Activated CD8-positive, alpha-beta memory T cell treated with anti-CD3 and anti-CD28 coated beads for 4 hours (primary cell): ENCODE measurements at regions not wholly inside any gene's neighbourhood (a gene's known extent, or its start where the extent isn't known, plus 50 kb on each side); places are given as distances from the start of the nearest gene placed in this dataset.
"Not testable (repeated sequence)": the region's sequence is repeated elsewhere in the genome, so short reads cannot be mapped to it uniquely, and the experiment has no call there.

Experiments
- DNase-seq, 2 donors: peaks; one replicate each; pipeline ENCODE4 v3.0.0-alpha.2; 2020; ENCODE audit warnings: low read depth in 2 of 2

DNA sequence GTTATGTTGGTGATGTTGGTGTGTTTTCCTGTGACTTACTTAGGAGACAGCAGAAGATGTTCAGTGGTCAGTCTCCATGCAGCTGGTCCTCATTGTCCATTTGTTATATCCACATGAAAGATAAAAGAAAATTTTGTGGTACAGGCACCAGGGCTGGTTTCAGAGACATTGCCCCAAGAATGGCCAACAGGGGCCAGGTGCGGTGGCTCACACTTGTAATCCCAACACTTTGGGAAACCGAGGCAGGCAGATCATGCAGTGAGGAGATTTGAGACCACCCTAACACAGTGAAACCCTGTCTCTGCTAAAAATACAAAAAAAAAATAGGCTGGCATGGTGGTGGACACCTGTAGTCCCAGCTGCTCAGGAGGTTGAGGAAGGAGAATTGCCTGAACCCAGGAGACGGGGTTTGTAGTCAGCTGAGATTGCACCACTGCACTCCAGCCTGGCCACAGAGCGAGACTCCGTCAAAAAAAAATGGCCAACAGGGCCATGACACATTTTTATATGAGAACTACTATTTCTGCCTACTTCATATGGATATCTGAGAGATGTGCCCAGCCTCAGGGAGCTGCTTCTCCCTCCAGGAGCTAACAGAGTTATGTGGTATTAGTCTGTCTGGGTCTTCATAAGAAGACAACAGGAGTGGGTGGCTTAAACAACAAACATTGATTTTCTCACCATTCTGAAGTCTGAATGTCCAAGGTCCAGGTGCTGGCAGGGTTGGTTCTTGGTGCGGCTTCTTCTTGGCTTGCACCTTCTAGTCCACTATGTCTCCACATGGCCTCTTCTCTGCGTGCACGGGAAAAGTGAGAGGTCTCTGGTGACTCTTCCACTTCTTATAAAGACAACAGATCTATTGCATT lies 821.7 kb downstream of the TMEM121 start:
- DNase-seq = no peak

DNA sequence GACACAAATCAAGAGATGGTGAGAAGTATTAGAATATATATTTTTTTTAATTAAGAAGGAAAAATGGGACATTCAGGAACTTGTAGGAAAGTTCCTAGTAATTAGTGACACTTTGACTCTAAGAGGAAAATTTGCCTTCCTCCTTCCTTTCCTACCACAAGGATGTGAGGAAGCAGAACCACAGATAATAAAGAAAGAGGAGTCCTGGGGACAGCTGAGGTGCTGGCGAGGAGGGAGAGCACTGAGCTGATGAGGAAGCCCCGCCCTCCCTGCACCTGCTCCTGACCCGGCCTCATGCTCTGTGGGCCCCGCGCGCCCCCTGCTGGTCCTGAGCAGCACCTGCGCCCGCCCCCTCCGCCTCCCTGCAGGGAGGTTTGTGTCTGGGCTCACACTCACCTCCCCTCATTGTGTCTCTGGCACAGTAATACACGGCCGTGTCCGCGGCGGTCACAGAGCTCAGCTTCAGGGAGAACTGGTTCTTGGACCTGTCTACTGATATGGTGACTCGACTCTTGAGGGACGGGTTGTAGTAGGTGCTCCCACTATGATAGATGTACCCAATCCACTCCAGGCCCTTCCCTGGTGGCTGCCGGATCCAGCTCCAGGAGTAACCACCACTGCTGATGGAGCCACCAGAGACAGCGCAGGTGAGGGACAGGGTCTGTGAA lies 822.6 kb downstream of the TMEM121 start:
- peak; percentile 23 to 82 for DNase-seq

GRCh38 chr14:106349678-106350457 lies 823.5 kb downstream of the TMEM121 start:
- not testable (repeated sequence) for DNase-seq

GRCh38 chr14:106355007-106355791 lies 828.8 kb downstream of the TMEM121 start:
- not testable (repeated sequence) for DNase-seq

DNA sequence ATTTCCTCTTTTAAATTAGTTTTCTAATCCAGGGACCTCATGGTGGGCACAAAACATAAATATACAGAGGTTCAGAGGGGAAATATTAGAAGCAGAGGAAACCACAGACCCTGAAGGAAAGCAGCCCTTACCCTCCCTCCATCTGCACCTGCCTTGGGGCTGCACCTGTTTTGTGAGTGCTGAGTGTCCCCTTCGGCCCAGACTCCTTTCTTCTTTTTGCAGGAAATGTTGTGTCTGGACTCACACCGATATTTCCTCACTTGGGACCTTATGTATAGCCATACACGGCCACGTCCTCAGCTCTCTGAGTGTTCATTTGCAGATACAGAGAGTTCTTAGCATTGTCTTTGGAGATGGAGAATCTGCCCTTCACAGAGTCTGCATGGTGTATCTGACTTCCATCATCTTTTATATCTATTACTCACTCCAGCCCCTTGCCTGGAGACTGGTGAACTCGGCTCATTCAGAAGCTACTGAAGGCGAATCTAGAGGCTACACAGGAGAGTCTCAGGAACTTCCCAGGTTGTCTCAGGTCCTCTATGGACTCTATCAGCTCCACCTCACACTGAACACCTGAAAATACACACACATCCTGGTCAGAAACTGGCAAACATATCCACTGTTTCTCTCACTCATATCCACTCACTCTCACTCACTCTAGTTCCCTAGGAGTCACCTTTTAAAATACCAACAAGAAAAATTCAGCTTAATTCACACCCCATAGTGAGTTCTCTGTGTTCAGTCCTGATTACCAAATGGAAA lies 829.7 kb downstream of the TMEM121 start:
- DNase-seq = not testable (repeated sequence)

- not testable (repeated sequence) for DNase-seq
These were observed 830.2 kb downstream of the TMEM121 start for GRCh38 chr14:106356643-106356930.

GRCh38 chr14:106359157-106359887 lies 832.9 kb downstream of the TMEM121 start:
- not testable (repeated sequence) for DNase-seq

DNA sequence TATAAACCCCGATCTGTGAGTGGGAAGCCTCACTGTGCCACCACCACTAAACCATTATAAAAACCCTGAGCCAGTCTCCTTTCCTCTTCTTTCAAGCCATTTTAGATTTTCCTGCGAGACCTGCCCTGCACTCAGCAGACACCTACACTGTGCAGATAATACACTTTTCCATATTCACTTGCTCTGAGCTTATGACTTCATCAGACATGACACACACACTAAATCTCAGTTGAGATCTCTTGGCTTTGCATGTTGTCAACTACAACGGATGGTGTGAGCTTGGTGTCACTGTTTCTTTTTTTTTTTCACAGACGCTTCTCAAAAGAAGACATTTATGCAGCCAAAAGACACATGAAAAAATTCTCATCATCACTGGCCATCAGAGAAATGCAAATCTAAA lies 839.0 kb downstream of the TMEM121 start:
- DNase-seq = not testable (repeated sequence)

GRCh38 chr14:106365894-106366293 lies 839.5 kb downstream of the TMEM121 start:
- not testable (repeated sequence) for DNase-seq

GRCh38 chr14:106366971-106367370 lies 840.6 kb downstream of the TMEM121 start:
- DNase-seq = not testable (repeated sequence)

DNA sequence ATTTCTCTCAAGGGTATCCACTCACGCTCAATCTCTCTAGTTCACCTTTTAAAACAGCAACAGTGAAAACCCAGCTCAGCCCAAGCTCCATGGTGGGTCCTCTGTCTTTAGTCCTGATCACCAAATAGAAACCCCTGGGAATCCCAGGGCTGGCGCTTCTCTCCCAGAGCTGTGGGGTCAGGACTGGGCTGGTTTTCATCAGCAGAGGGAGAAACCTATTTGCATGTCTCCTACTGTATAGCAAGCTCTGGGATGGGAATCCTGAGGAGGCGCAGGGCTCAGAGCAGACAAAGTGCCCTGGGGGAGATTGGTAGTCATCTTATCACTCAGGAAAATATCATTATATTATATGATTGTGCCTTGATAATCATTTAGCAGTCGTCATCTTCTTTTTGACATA lies 843.1 kb downstream of the TMEM121 start:
- not testable (repeated sequence) for DNase-seq

GRCh38 chr14:106372870-106373652 lies 846.7 kb downstream of the TMEM121 start:
- DNase-seq = peak; percentile 39 to 51

- DNase-seq = not testable (repeated sequence)
These were observed 847.3 kb downstream of the TMEM121 start for GRCh38 chr14:106373653-106374110.

DNA sequence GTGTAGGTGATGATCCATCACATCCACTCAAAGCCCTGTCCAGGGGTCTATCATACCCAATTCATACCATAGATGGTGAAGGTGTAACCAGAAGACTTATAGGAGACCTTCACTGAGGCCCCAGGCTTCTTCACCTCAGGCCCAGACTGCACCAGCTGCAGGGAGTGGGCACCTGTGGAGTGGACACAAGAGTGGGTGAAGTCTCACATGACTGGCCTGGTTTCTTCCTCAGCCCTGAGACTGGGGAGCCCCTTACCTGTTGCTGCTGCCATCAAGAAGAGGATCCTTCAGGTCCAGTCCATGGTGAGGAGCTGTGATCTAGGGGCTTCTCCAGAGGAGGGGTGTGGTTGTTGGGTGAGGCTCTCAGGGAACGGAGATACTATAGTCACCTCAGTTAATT lies 851.0 kb downstream of the TMEM121 start:
- no peak for DNase-seq

DNA sequence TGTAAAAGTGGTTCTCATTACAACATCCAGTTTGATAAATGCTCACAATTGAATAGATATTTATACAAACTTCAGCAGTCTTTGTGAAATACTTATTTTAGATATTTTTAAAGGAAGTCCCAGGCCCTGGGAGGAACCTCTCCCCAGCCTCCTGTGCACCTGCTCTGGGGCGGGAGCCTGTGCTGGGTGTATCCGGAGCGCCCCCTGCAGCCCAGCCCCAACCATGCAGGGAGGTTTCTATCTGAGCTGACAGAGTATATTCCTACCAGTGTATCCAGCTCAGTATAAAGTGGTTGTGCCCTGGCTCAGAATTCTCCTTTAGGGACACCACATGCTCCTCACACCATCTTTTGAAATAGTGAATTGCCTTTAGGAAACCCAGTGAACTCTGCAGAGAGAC lies 851.8 kb downstream of the TMEM121 start:
- no peak for DNase-seq

DNA sequence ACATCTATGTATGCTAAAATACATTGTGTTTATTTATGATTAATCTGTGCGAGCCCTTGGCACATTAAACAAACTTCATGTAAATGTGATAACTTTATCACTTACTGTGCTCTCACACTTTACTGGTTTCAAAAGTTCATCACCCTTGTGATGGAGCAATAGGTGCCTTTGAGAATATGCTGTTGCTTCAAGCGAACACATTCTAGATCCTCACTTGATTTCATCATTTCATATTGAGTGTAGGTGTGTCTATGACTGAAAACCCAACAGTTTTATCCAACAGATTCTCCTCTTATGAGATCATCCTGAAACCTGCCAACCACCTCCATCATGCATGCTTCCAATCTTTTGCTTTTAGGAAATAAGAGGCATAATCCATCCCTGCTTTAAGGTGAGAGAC lies 854.4 kb downstream of the TMEM121 start:
- no peak for DNase-seq

- DNase-seq = not testable (repeated sequence)
These were observed 862.8 kb downstream of the TMEM121 start for GRCh38 chr14:106389186-106389585.

- DNase-seq = no peak
These were observed 864.0 kb downstream of the TMEM121 start for GRCh38 chr14:106390401-106390800.

DNA sequence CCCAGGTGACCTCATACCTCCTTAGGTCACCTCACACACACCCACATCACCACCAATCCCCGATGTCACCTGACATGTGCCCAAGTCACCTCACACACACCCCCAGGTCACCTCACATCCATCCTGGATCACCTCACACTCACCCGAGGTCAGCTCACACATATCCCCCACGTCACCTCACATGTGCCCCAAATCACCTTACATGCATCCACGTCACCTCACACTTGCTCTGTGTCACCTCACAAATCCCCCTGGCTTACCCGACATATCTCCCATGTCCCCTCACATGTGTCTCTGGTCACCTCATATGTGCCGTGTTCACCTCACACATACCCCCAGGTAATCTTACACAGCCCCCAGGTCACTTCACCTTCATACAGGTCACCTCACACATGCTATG lies 864.6 kb downstream of the TMEM121 start:
- DNase-seq = no peak
